ENCODE measurements at regions not wholly inside any gene's neighbourhood (a gene's known extent, or its start where the extent isn't known, plus 50 kb on each side); places are given as distances from the start of the nearest gene placed in this dataset.

DNA sequence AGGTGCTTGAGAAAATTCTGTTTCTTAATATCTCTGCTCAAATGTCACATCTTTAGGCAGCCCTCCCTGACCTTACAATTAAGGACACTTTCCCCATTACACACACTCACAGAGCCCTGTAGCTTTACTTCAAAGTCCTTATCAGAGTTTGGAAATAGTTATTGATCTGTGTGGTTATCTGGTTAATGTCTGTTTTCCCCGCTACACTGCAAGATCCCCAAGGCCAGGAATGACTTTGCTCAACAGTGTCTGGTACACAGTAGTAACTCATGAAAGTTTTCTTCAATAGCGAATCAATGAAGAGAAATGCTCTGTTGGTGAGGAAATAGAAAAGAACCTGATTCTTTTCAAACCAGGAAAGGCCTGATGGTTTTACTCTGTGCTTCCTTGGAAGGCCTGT is 554.4 kb downstream of the REEP3 start:
- no peak for TF ChIP-seq EZH2phosphoT487 (IDR thresholded peaks at IDR 0.05; ENCODE audit: low read depth)
- TF ChIP-seq, protein P1, sequence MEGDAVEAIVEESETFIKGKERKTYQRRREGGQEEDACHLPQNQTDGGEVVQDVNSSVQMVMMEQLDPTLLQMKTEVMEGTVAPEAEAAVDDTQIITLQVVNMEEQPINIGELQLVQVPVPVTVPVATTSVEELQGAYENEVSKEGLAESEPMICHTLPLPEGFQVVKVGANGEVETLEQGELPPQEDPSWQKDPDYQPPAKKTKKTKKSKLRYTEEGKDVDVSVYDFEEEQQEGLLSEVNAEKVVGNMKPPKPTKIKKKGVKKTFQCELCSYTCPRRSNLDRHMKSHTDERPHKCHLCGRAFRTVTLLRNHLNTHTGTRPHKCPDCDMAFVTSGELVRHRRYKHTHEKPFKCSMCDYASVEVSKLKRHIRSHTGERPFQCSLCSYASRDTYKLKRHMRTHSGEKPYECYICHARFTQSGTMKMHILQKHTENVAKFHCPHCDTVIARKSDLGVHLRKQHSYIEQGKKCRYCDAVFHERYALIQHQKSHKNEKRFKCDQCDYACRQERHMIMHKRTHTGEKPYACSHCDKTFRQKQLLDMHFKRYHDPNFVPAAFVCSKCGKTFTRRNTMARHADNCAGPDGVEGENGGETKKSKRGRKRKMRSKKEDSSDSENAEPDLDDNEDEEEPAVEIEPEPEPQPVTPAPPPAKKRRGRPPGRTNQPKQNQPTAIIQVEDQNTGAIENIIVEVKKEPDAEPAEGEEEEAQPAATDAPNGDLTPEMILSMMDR (IDR thresholded peaks at IDR 0.05; ENCODE audit: low read depth, low read length) = no peak
